Testis (tissue), 2 donors: ENCODE measurements at regions not wholly inside any gene's neighbourhood (a gene's known extent, or its start where the extent isn't known, plus 50 kb on each side); places are given as distances from the start of the nearest gene placed in this dataset.

Experiments used
- CTCF ChIP-seq, 3 experiments: fragments of 450-650 bp in 2 of 3; fragments of 200-600 bp in 1 of 3; sonication (generic) in 1 of 3; IDR thresholded peaks; one replicate each; pipeline ENCODE4 v1.5.1; 2016 to 2019; ENCODE audit warnings: antibody characterized with exemption in 3 of 3, mild to moderate bottlenecking in 2 of 3, moderate library complexity in 1 of 3
- POLR2A ChIP-seq: fragments of 450-650 bp; IDR thresholded peaks from one replicate; pipeline ENCODE4 v1.6.1; 2017; ENCODE audit warnings: antibody characterized with exemption, mild to moderate bottlenecking, moderate library complexity

- TF ChIP-seq CTCF (IDR thresholded peaks at IDR 0.05) (no peak), POLR2A (no peak)
These were observed 111.9 kb upstream of the PRMT8 start for GRCh38 chr12:3379079-3379478.
